Esophagus muscularis mucosa (tissue), 4 donors: ENCODE measurements at regions not wholly inside any gene's neighbourhood (a gene's known extent, or its start where the extent isn't known, plus 50 kb on each side); places are given as distances from the start of the nearest gene placed in this dataset.

ENCODE experiments used
- DNase-seq: peaks from one replicate; pipeline ENCODE4 v3.0.0-alpha.2; 2017; ENCODE audit errors: extremely low spot score
- H3K27ac ChIP-seq, 4 donors: fragments of 200-600 bp; sonication (generic); replicated peaks in 1 of 4; 1 replicate in 3 of 4; 2 replicates in 1 of 4; pipeline ENCODE4 v1.5.1; 2016 to 2019; ENCODE audit warnings: mild to moderate bottlenecking in 1 of 4
- H3K27me3 ChIP-seq, 4 donors: fragments of 200-600 bp; sonication (generic); one replicate each; pipeline versions ENCODE4 v1.5.1 to v1.6.0; 2016 to 2019
- H3K36me3 ChIP-seq, 4 donors: fragments of 200-600 bp; sonication (generic); one replicate each; pipeline ENCODE4 v1.5.1; 2016 to 2019
- H3K4me1 ChIP-seq, 4 donors: fragments of 200-600 bp; sonication (generic); one replicate each; pipeline ENCODE4 v1.5.1; 2016 to 2019
- H3K4me3 ChIP-seq, 4 donors: fragments of 200-600 bp; sonication (generic); 1 replicate in 2 of 4; 2 replicates in 2 of 4; pipeline ENCODE4 v1.5.1; 2016 to 2019; ENCODE audit warnings: mild to moderate bottlenecking in 4 of 4, moderate library complexity in 1 of 4
- H3K9me3 ChIP-seq, 4 donors: fragments of 200-600 bp; sonication (generic); 1 replicate in 3 of 4; 2 replicates in 1 of 4; pipeline ENCODE4 v1.5.1; 2016 to 2019
- CTCF ChIP-seq, 3 experiments: fragments of 200-600 bp in 2 of 3; fragments of 450-650 bp in 1 of 3; sonication (generic) in 2 of 3; IDR thresholded peaks; one replicate each; pipeline ENCODE4 v1.5.1; 2017 to 2019; ENCODE audit warnings: antibody characterized with exemption in 3 of 3, mild to moderate bottlenecking in 2 of 3, moderate library complexity in 1 of 3
- EP300 ChIP-seq: sonication (generic); formaldehyde crosslinking; IDR thresholded peaks from one replicate; pipeline ENCODE4 v1.6.1; 2017; ENCODE audit warnings: antibody characterized with exemption
- POLR2A ChIP-seq: fragments of 450-650 bp; IDR thresholded peaks from one replicate; pipeline ENCODE4 v1.6.1; 2017; ENCODE audit warnings: antibody characterized with exemption, moderate library complexity, mild to moderate bottlenecking, low read depth
- POLR2AphosphoS5 ChIP-seq, 2 donors: sonication (generic); formaldehyde crosslinking; IDR thresholded peaks; one replicate each; pipeline ENCODE4 v1.6.1; 2017; ENCODE audit warnings: antibody characterized with exemption in 2 of 2
- WGBS: methylation state at CpG from one replicate; pipeline ENCODE4 v1.1.5; 2018; 5-methylcytosine and 5-hydroxymethylcytosine counted together
- intact Hi-C: fragments of 100-400 bp; cut with DNase I; formaldehyde crosslinking; loops from one replicate; pipeline ENCODE4 v1.15.1; 2023

- Histone ChIP-seq H3K9me3 (no peaks in the 10 kb centered on the region), H3K27me3 (no peaks in the 10 kb centered on the region), H3K36me3 (no peaks in the 10 kb centered on the region), H3K4me1 (peaks cover 0 to 9% (median under 1%) of the 10 kb centered on the region in 4 donors), H3K4me3 (no peak overlapping the region), H3K27ac (no peak overlapping the region)
- no peak for TF ChIP-seq EP300
- TF ChIP-seq CTCF (IDR thresholded peaks at IDR 0.05), result no peak
- no peak for TF ChIP-seq POLR2AphosphoS5 (IDR thresholded peaks at IDR 0.05)
- no peak for TF ChIP-seq POLR2A
- intact Hi-C loops, result no loop called here
- DNase-seq, result no peak
- WGBS, result 58% methylated on average over 2 of the region's 2 CpGs
These were observed 871.8 kb upstream of the NR2F2 start for GRCh38 chr15:95458721-95459120.

GRCh38 chr15:95459273-95459672, 871.2 kb upstream of the NR2F2 start:
- H3K4me3 ChIP-seq, result no peak overlapping the region
- no peak for DNase-seq
- H3K36me3 ChIP-seq, result no peaks in the 10 kb centered on the region
- TF ChIP-seq CTCF (IDR thresholded peaks at IDR 0.05), result no peak
- TF ChIP-seq POLR2AphosphoS5 (IDR thresholded peaks at IDR 0.05), result no peak
- TF ChIP-seq EP300, result no peak
- no peak for TF ChIP-seq POLR2A
- intact Hi-C loops, result no loop called here
- no peaks in the 10 kb centered on the region for H3K27me3 ChIP-seq
- no peaks in the 10 kb centered on the region for H3K9me3 ChIP-seq
- peak overlapping the region in 2 of 4 donors; percentile 13 to 14 for H3K27ac ChIP-seq
- WGBS, result 62% methylated on average over 4 of the region's 4 CpGs
- H3K4me1 ChIP-seq, result peaks cover 3 to 9% (median 5%) of the 10 kb centered on the region in 4 donors

GRCh38 chr15:95464509-95464908, 866.0 kb upstream of the NR2F2 start:
- intact Hi-C loops, result no loop called here
- peaks cover 0 to 15% (median 14%) of the 10 kb centered on the region in 4 donors for H3K4me1 ChIP-seq
- no peak for DNase-seq
- WGBS, result 48% methylated on average over 12 of the region's 12 CpGs
- no peaks in the 10 kb centered on the region for H3K9me3 ChIP-seq
- TF ChIP-seq POLR2A (no peak), EP300 (no peak), POLR2AphosphoS5 (IDR thresholded peaks at IDR 0.05) (no peak), CTCF (IDR thresholded peaks at IDR 0.05) (no peak)
- no peaks in the 10 kb centered on the region for H3K36me3 ChIP-seq
- peak overlapping the region; percentile 25 to 40 (median 32) for H3K4me3 ChIP-seq
- H3K27ac ChIP-seq, result no peak overlapping the region
- no peaks in the 10 kb centered on the region for H3K27me3 ChIP-seq

- intact Hi-C loops, result no loop called here
- Histone ChIP-seq H3K27me3 (no peaks in the 10 kb centered on the region), H3K27ac (no peak overlapping the region), H3K4me3 (no peak overlapping the region), H3K9me3 (no peaks in the 10 kb centered on the region), H3K4me1 (peaks cover 7 to 16% (median 14%) of the 10 kb centered on the region in 4 donors), H3K36me3 (no peaks in the 10 kb centered on the region)
- 65% methylated on average over 12 of the region's 12 CpGs for WGBS
- TF ChIP-seq EP300, result no peak
- no peak for TF ChIP-seq POLR2A
- no peak for TF ChIP-seq POLR2AphosphoS5 (IDR thresholded peaks at IDR 0.05)
- TF ChIP-seq CTCF (IDR thresholded peaks at IDR 0.05), result no peak
- no peak for DNase-seq
These were observed 861.7 kb upstream of the NR2F2 start for GRCh38 chr15:95468820-95469219.

- WGBS, result 44% methylated on average over 8 of the region's 8 CpGs
- intact Hi-C loops, result no loop called here
- Histone ChIP-seq H3K27ac (no peak overlapping the region), H3K9me3 (no peaks in the 10 kb centered on the region), H3K27me3 (no peaks in the 10 kb centered on the region), H3K36me3 (no peaks in the 10 kb centered on the region), H3K4me1 (peaks cover 6 to 9% (median 8%) of the 10 kb centered on the region in 4 donors), H3K4me3 (no peak overlapping the region)
- TF ChIP-seq EP300 (no peak), POLR2A (no peak), POLR2AphosphoS5 (IDR thresholded peaks at IDR 0.05) (no peak), CTCF (IDR thresholded peaks at IDR 0.05) (no peak)
- no peak for DNase-seq
These were observed 861.0 kb upstream of the NR2F2 start for GRCh38 chr15:95469496-95470000.
